ENCODE measurements at regions not wholly inside any gene's neighbourhood (a gene's known extent, or its start where the extent isn't known, plus 50 kb on each side); places are given as distances from the start of the nearest gene placed in this dataset.

DNA sequence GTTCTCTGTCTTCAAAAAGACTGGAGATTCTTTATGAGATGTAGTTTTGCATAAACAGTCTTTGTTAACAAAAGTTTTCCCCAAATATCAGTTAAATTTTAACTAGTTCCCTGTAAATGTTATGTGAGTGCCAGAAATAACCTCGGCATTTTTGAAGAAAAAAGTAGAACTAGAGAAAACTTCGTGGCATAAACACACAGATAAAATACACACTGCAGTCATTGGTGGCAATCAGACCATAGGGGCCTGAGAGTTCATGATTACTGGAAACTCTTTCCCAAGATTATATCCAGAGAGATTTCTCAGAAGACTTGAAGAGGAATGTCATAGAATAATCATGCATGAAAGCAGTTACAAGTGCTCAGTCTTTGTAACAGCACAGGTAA is 190.0 kb downstream of the MZT1 start:
- Histone ChIP-seq H3K4me3 (no peak overlapping the region), H3K27ac (no peak overlapping the region)
- no peak for TF ChIP-seq CTCF (IDR thresholded peaks at IDR 0.05)
- no peak for DNase-seq (ENCODE audit: low spot score)

GRCh38 chr13:72536714-72537394 is 190.6 kb downstream of the MZT1 start:
- H3K4me3 ChIP-seq, result peak overlapping the region; percentile 41
- no peak for TF ChIP-seq CTCF (IDR thresholded peaks at IDR 0.05)
- H3K27ac ChIP-seq, result no peak overlapping the region
- DNase-seq (ENCODE audit: low spot score), result no peak

DNA sequence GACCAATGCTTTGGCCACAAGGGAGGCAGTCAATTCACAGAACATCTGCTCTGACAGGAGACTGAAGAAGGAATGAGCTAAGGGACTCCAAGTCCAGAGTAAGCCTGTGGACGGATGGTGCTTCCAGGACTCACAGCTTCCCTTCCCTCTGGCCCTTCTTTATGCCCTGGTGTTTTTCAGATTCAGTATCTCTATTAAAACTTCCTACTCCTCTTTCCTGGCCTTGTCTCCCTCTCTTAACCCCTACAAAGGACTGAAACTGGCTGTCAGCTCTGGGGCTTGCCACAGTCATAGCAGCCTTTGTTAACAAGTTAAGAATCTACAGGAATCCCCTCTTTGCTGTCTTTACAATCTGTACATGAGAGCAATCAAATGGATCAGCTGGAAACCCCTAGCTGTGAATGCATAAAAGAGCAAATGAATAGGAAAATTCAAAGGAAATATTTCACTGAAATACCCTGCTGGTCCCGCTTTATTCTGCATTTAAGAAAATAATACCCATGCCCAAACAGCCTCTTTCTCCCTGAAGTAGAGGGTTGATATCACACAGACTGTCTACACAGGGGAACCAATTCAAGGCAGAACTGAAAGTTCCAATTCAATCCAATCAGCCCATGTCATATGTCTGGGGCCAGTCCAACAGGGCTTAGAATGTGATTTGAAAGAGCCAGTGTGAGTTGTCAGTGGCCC is 192.3 kb downstream of the MZT1 start:
- Histone ChIP-seq H3K27ac (no peak overlapping the region), H3K4me3 (no peak overlapping the region)
- no peak for DNase-seq (ENCODE audit: low spot score)
- TF ChIP-seq CTCF (IDR thresholded peaks at IDR 0.05), result no peak

DNA sequence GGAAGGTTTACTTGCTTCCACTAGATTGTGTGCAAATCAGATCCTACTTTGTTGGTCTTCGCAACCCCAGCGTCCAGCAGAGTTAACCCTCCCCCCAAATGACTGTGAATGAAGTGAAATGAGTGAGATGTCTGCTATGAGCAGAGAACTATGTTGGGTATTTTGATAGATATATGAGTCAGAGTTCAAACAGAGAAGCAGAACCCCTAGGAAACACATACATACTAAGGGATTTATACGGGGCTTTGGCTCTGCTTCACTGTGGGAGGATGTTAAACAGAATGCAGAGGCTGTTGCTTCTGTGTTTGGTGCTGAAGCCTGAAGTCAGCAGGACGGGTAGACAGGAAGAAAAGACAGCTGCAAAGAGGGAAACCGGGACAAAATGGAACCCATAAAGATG is 197.0 kb downstream of the MZT1 start:
- no peak overlapping the region for H3K4me3 ChIP-seq
- DNase-seq (ENCODE audit: low spot score), result no peak
- TF ChIP-seq CTCF (IDR thresholded peaks at IDR 0.05), result no peak
- no peak overlapping the region for H3K27ac ChIP-seq

- no peak for TF ChIP-seq CTCF (IDR thresholded peaks at IDR 0.05)
- no peak for DNase-seq (ENCODE audit: low spot score)
- Histone ChIP-seq H3K4me3 (no peak overlapping the region), H3K27ac (no peak overlapping the region)
These were observed 200.1 kb downstream of the MZT1 start for GRCh38 chr13:72527333-72527732.

GRCh38 chr13:72523593-72523992 is 203.8 kb downstream of the MZT1 start:
- no peak for DNase-seq (ENCODE audit: low spot score)
- H3K4me3 ChIP-seq, result no peak overlapping the region
- no peak overlapping the region for H3K27ac ChIP-seq
- TF ChIP-seq CTCF (IDR thresholded peaks at IDR 0.05), result no peak

- Histone ChIP-seq H3K4me3 (no peak overlapping the region), H3K27ac (no peak overlapping the region)
- TF ChIP-seq CTCF (IDR thresholded peaks at IDR 0.05), result no peak
- no peak for DNase-seq (ENCODE audit: low spot score)
These were observed 204.4 kb downstream of the MZT1 start for GRCh38 chr13:72523049-72523448.

Measured in coronary artery (tissue), 2 donors.